ENCODE measurements at regions not wholly inside any gene's neighbourhood (a gene's known extent, or its start where the extent isn't known, plus 50 kb on each side); places are given as distances from the start of the nearest gene placed in this dataset.

GRCh38 chr3:147654827-147655226 lies 245.7 kb downstream of the ZIC1 start:
- 31 to 39% methylated on average over 3 of the region's 3 CpGs for WGBS, 2 donors
- DNase-seq: no peak
- Histone ChIP-seq H3K27ac (no peak overlapping the region), H3K4me3 (no peak overlapping the region), H3K4me1 (peaks cover 4% of the 10 kb centered on the region), H3K9me3 (no peaks in the 10 kb centered on the region), H3K27me3 (no peaks in the 10 kb centered on the region), H3K36me3 (ENCODE audit: low read depth, missing control alignments) (no peaks in the 10 kb centered on the region)
- intact Hi-C loops (cut with DNase I; ENCODE audit: low total_unique reads): no loop called here
- TF ChIP-seq CTCF (IDR thresholded peaks at IDR 0.05) (no peak), POLR2A (IDR thresholded peaks at IDR 0.05) (no peak)

GRCh38 chr3:147655236-147655635 lies 246.1 kb downstream of the ZIC1 start:
- intact Hi-C loops (cut with DNase I; ENCODE audit: low total_unique reads): no loop called here
- no peak overlapping the region for H3K4me3 ChIP-seq
- no peaks in the 10 kb centered on the region for H3K27me3 ChIP-seq
- no peak overlapping the region for H3K27ac ChIP-seq
- H3K4me1 ChIP-seq: peaks cover 4% of the 10 kb centered on the region
- no peaks in the 10 kb centered on the region for H3K36me3 ChIP-seq (ENCODE audit: low read depth, missing control alignments)
- no peak for TF ChIP-seq POLR2A (IDR thresholded peaks at IDR 0.05)
- no peak for TF ChIP-seq CTCF (IDR thresholded peaks at IDR 0.05)
- no peaks in the 10 kb centered on the region for H3K9me3 ChIP-seq
- DNase-seq: no peak
- 74 to 83% methylated on average over 2 of the region's 2 CpGs for WGBS, 2 donors

GRCh38 chr3:147656023-147656422 lies 246.9 kb downstream of the ZIC1 start:
- H3K4me1 ChIP-seq: peaks cover 4% of the 10 kb centered on the region
- 85 to 86% methylated on average over 2 of the region's 2 CpGs for WGBS, 2 donors
- no peak overlapping the region for H3K27ac ChIP-seq
- H3K4me3 ChIP-seq: no peak overlapping the region
- no peaks in the 10 kb centered on the region for H3K27me3 ChIP-seq
- no peak for DNase-seq
- H3K36me3 ChIP-seq (ENCODE audit: low read depth, missing control alignments): no peaks in the 10 kb centered on the region
- no peaks in the 10 kb centered on the region for H3K9me3 ChIP-seq
- intact Hi-C loops (cut with DNase I; ENCODE audit: low total_unique reads): no loop called here
- TF ChIP-seq POLR2A (IDR thresholded peaks at IDR 0.05): no peak
- no peak for TF ChIP-seq CTCF (IDR thresholded peaks at IDR 0.05)

GRCh38 chr3:147661916-147662315 lies 252.8 kb downstream of the ZIC1 start:
- DNase-seq: no peak
- no peak overlapping the region for H3K27ac ChIP-seq
- no peak for TF ChIP-seq POLR2A (IDR thresholded peaks at IDR 0.05)
- no peak for TF ChIP-seq CTCF (IDR thresholded peaks at IDR 0.05)
- 67 to 76% methylated on average over 3 of the region's 3 CpGs for WGBS, 2 donors
- H3K4me3 ChIP-seq: no peak overlapping the region
- intact Hi-C loops (cut with DNase I; ENCODE audit: low total_unique reads): no loop called here
- no peaks in the 10 kb centered on the region for H3K4me1 ChIP-seq
- no peaks in the 10 kb centered on the region for H3K9me3 ChIP-seq
- H3K36me3 ChIP-seq (ENCODE audit: low read depth, missing control alignments): no peaks in the 10 kb centered on the region
- no peaks in the 10 kb centered on the region for H3K27me3 ChIP-seq

- no peak overlapping the region for H3K27ac ChIP-seq
- H3K4me3 ChIP-seq: no peak overlapping the region
- intact Hi-C loops (cut with DNase I; ENCODE audit: low total_unique reads): no loop called here
- H3K36me3 ChIP-seq (ENCODE audit: low read depth, missing control alignments): no peaks in the 10 kb centered on the region
- 84 to 97% methylated on average over 1 of the region's 1 CpG for WGBS, 2 donors
- no peak for DNase-seq
- no peaks in the 10 kb centered on the region for H3K4me1 ChIP-seq
- TF ChIP-seq CTCF (IDR thresholded peaks at IDR 0.05) (no peak), POLR2A (IDR thresholded peaks at IDR 0.05) (no peak)
- H3K9me3 ChIP-seq: no peaks in the 10 kb centered on the region
- H3K27me3 ChIP-seq: no peaks in the 10 kb centered on the region
Observed at GRCh38 chr3:147662705-147663104, 253.5 kb downstream of the ZIC1 start.
